ENCODE measurements at regions not wholly inside any gene's neighbourhood (a gene's known extent, or its start where the extent isn't known, plus 50 kb on each side); places are given as distances from the start of the nearest gene placed in this dataset.

- H3K27ac ChIP-seq, result no peak overlapping the region
- no peaks in the 10 kb centered on the region for H3K4me1 ChIP-seq
- intact Hi-C loops (cut with DNase I), result no loop called here
- peak overlapping the region; percentile 47 to 49 for H3K4me3 ChIP-seq
- no peak for TF ChIP-seq CTCF (IDR thresholded peaks at IDR 0.05)
- H3K36me3 ChIP-seq, result no peaks in the 10 kb centered on the region
- no peaks in the 10 kb centered on the region for H3K27me3 ChIP-seq
- H3K9me3 ChIP-seq, result no peaks in the 10 kb centered on the region
- no peak for DNase-seq (ENCODE audit: low spot score in 2 of 2)
These were observed 908.6 kb upstream of the EDIL3 start for GRCh38 chr5:85293145-85293785.

- Histone ChIP-seq H3K36me3 (no peaks in the 10 kb centered on the region), H3K9me3 (no peaks in the 10 kb centered on the region), H3K4me3 (no peak overlapping the region), H3K27me3 (no peaks in the 10 kb centered on the region), H3K27ac (no peak overlapping the region), H3K4me1 (no peaks in the 10 kb centered on the region)
- no peak for DNase-seq (ENCODE audit: low spot score in 2 of 2)
- intact Hi-C loops (cut with DNase I), result no loop called here
- TF ChIP-seq CTCF (IDR thresholded peaks at IDR 0.05), result no peak
These were observed 919.8 kb upstream of the EDIL3 start for GRCh38 chr5:85304524-85304923.

- Histone ChIP-seq H3K9me3 (no peaks in the 10 kb centered on the region), H3K27ac (no peak overlapping the region), H3K36me3 (no peaks in the 10 kb centered on the region), H3K4me3 (no peak overlapping the region), H3K4me1 (no peaks in the 10 kb centered on the region), H3K27me3 (no peaks in the 10 kb centered on the region)
- no peak for TF ChIP-seq CTCF (IDR thresholded peaks at IDR 0.05)
- DNase-seq (ENCODE audit: low spot score in 2 of 2), result no peak
- intact Hi-C loops (cut with DNase I), result no loop called here
These were observed 921.1 kb upstream of the EDIL3 start for GRCh38 chr5:85305766-85306165.

GRCh38 chr5:85311536-85311935, 926.9 kb upstream of the EDIL3 start:
- Histone ChIP-seq H3K36me3 (no peaks in the 10 kb centered on the region), H3K4me1 (no peaks in the 10 kb centered on the region), H3K27me3 (no peaks in the 10 kb centered on the region), H3K9me3 (no peaks in the 10 kb centered on the region), H3K27ac (no peak overlapping the region), H3K4me3 (no peak overlapping the region)
- TF ChIP-seq CTCF (IDR thresholded peaks at IDR 0.05), result no peak
- DNase-seq (ENCODE audit: low spot score in 2 of 2), result no peak
- intact Hi-C loops (cut with DNase I), result no loop called here

GRCh38 chr5:85320495-85320894, 935.8 kb upstream of the EDIL3 start:
- DNase-seq (ENCODE audit: low spot score in 2 of 2), result no peak
- H3K27me3 ChIP-seq, result no peaks in the 10 kb centered on the region
- no peak for TF ChIP-seq CTCF (IDR thresholded peaks at IDR 0.05)

GRCh38 chr5:85333276-85333675, 948.6 kb upstream of the EDIL3 start:
- DNase-seq (ENCODE audit: low spot score in 2 of 2), result no peak
- H3K27ac ChIP-seq, result no peak overlapping the region
- H3K36me3 ChIP-seq, result no peaks in the 10 kb centered on the region
- H3K4me1 ChIP-seq, result no peaks in the 10 kb centered on the region
- intact Hi-C loops (cut with DNase I), result no loop called here
- H3K9me3 ChIP-seq, result no peaks in the 10 kb centered on the region
- TF ChIP-seq CTCF (IDR thresholded peaks at IDR 0.05), result no peak
- H3K4me3 ChIP-seq, result no peak overlapping the region
- no peaks in the 10 kb centered on the region for H3K27me3 ChIP-seq

More at GRCh38 chr5:85320495-85320894, 935.8 kb upstream of the EDIL3 start:
- Histone ChIP-seq H3K4me1 (no peaks in the 10 kb centered on the region), H3K27ac (no peak overlapping the region), H3K4me3 (no peak overlapping the region), H3K9me3 (no peaks in the 10 kb centered on the region), H3K36me3 (no peaks in the 10 kb centered on the region)
- intact Hi-C loops (cut with DNase I), result no loop called here

All from ascending aorta (tissue), 2 donors.